HG03565 (cell line): ENCODE measurements at regions not wholly inside any gene's neighbourhood (a gene's known extent, or its start where the extent isn't known, plus 50 kb on each side); places are given as distances from the start of the nearest gene placed in this dataset.
"Not testable (repeated sequence)": the region's sequence is repeated elsewhere in the genome, so short reads cannot be mapped to it uniquely, and the experiment has no call there.

Source experiments
- ATAC-seq: cut with Tn5 transposase; IDR thresholded peaks from one replicate; pipeline ENCODE4 v1.9.1; 2021; ENCODE audit warnings: mild to moderate bottlenecking, moderate library complexity; ENCODE audit not compliant: unreplicated experiment

DNA sequence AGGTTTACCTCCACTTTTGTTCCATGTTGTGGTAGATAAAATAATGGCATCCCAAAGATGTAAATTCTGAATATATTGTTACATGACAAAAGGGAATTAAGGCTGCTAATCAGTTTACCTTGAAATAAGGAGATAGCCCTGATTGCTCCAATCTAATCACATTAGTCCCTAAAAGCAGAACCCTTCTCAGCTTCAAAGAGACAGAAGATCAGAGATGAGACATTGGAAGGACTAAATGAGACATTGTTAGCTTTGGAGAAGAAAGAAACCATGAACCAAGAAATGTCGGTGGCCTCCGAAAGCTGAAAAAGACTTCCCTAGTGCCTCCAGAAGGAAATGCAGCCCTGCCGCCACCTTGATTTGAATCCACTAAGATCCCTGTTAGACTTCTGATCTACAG, 82.8 kb upstream of the PARP8 start:
- ATAC-seq: no peak

DNA sequence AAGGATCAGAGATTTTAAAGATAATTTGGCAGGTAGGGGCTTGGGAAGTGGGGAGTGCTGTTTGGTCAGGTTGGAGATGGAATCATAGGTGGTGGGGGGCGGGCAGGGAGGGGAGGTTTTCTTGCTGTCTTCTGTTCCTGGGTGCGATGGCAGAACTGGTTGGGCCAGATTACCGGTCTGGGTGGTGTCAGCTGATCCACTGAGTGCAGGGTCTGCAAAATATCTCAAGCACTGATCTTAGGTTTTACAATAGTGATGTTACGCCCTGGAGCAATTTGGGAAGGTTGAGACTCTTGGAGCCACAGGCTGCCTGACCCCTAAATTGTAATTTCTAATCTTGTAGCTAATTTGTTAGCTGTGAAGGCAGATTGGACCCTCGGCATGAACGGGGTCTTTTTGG, 78.0 kb upstream of the PARP8 start:
- ATAC-seq: not testable (repeated sequence)

DNA sequence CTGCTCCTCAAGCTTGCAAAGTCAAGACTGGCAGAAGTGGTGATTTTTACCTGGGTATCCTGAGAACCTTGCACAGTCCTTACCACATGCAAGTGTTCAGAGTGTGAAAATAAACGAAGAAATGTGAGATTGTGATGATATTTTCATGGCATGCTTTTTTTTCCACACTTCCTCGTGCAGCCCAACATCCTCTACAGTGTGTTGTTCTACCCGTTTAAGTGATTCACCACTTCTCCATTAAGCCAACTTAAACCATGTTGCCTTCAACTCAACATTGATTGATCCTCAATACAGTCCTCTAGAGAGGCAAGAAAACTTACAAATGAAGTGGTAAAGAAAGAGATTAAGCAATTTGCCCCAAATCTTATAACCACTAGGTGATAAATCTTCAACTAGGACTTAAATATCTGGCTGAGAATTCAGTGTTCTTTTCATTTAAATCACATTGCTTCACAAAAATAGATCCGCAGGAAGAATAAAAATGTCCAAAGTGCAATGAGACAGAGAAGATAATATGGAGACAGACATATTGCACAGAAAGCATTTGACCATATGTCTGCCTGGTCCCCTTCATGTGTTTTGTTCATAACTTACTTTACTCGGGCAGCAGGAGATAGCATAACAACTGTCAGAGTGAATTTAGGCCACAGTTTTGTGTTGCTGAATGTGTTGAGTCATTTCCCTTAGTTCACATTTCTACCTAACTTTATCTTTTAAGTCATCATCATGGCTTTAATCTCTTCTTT, 75.8 kb upstream of the PARP8 start:
- ATAC-seq: not testable (repeated sequence)

DNA sequence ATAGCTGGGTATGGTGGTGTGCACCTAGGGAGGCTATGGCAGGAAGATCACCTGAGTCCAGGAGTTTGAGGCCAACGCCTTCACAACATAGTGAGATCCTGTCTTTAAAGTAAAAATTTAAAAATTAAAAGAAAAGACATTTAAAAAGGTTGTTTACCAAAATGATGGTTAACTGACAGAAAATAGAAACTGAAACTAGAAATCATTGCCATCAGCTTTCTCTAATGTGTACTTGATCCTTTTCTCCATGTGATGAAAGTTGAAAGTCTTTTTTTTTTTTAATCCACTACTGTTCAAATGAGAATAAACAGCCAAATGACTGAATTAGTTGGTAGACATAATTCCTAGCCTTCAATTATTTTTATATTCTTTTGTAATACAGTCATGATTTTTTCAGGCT, 75.1 kb upstream of the PARP8 start:
- ATAC-seq: not testable (repeated sequence)

DNA sequence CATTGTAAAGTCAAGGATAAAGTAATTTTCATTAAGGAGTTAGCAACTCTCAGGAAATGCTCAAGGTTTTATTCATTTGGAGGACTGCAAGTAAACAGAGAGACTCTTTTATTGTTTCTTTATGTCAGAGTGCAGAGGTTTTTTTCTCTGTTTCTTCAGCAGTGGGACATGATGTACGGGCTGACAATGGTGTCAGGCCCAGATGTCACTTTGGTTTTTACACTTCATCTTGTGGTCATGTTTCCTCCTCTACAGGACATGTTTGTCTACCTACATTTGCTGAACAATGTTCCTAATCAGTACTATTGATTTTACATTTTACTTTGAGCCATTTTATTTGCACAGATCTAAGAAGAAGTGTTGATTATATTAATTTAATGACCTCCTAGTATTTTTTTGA, 72.8 kb upstream of the PARP8 start:
- no peak for ATAC-seq

DNA sequence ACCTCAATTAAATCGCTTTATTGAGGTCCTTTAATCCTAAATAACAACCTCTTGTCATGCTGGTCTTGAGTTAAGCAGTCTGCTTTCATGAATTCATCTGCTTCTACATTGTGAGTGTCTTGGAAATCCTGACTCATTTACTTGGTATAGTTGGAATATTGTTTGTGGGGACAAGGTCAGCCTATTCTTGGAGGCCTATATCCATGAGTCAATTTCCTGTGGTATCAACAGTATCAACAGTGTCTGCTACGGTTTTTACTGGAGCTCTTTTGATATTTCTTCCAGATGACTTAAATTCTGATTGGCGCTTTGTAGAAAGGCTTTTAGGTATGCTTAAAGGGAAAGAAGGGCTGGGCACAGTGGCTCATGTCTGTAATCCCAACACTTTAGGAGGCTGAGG, 71.2 kb upstream of the PARP8 start:
- ATAC-seq: no peak

DNA sequence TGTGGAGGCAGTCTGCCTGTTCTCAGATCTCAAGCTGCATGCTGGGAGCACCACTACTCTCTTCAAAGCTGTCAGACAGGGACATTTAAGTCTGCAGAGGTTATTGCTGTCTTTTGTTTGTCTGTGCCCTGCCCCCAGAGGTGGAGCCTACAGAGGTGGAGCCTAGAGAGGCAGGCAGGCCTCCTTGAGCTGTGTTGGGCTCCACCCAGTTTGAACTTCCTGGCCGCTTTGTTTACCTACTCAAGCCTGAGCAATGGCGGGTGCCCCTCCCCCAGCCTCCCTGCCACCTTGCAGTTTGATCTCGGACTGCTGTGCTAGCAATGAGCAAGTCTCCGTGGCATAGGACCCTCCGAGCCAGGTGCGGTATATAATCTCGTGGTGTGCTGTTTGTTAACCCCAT, 64.9 kb upstream of the PARP8 start:
- not testable (repeated sequence) for ATAC-seq

DNA sequence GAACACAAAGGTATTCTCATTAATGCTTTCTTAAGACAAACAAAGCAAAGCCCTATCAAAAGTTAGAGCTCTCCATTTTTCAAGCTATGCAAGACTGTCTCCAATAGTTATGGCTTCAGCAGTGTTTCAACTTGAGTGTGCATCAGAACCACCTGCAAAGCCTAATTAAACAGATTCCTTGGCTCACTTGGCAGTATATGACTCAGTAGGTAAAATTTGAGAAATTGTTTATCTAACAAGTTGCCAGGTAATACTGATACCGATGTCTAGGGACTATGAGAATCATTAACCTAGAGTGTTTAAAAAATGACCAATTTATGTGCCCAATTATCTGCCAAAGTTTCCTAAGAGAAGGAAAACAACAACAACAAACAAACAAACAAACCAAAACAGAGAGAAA, 60.3 kb upstream of the PARP8 start:
- no peak for ATAC-seq

DNA sequence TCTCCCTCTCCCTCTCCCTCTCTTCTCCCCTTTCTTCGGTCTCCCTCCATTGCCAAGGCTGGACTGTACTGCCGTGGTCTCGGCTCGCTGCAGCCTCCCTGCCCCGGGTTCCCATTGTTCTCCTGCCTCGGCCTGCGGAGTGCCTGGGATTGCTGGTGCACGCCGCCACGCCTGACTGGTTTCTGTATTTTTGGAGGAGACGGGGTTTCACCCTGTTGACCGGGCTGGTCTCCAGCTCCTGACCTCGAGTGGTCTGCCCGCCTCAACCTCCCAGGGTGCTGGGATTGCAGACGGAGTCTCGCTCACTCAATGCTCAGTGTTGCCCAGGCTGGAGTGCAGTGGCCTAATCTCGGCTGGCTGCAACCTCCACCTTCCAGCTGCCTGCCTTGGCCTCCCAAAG, 59.0 kb upstream of the PARP8 start:
- ATAC-seq: not testable (repeated sequence)

DNA sequence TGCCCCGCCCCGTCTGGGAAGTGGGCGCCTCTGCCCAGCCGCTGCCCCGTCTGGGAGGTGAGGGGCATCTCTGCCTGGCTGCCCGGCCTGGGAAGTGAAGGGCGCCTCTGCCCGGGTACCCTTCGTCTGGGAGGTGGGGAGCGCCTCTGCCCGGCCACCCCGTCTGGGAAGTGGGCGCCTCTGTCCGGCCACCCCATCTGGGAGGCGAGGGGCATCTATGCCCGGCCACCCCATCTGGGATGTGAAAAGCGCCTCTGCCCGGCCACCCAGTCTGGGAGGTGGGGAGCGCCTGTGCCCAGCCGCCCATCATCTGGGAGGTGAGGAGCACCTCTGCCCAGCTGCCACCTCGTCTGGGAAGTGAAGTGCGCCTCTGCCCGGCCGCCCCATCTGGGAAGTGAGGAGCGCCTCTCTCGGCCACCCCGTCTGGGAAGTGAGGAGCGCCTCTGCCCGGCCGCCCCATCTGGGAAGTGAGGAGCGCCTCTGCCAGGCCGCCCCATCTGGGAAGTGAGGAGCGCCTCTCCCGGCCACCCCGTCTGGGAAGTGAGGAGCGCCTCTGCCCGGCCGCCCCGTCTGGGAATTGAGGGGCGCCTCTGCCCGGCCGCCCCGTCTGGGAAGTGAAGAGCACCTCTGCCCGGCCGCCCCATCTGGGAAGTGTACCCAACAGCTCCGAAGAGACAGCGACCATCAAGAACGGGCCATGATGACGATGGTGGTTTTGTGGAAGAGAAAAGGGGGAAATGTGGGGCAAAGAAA, 58.3 kb upstream of the PARP8 start:
- not testable (repeated sequence) for ATAC-seq

DNA sequence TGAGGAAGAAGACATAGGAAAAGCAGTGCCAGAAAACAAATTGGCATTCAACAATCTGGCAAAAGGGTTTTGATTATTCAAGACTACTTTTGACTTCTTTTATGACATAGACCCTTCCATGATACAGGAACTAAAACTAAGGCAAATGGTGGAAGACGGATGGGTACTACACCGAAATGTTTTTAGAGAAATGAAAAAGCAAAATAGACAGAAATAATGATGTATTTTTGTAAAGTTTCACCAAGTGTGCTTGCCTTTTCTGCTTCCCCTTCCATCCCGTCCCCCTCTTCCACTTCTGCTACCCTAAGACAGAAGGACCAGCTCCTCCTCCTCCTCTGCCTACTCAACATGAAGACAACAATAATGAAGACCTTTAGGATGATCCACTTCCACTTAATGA, 53.4 kb upstream of the PARP8 start:
- ATAC-seq: not testable (repeated sequence)
